Nephron (organoid): ENCODE measurements at regions not wholly inside any gene's neighbourhood (a gene's known extent, or its start where the extent isn't known, plus 50 kb on each side); places are given as distances from the start of the nearest gene placed in this dataset.

ENCODE experiments used
- H3K27ac Mint-ChIP-seq, 3 experiments: 2 replicates each; pipeline ENCODE4 v1.8.0; 2020; ENCODE audit warnings: mixed read lengths in 3 of 3, mild to moderate bottlenecking in 2 of 3, moderate library complexity in 1 of 3
- H3K27me3 Mint-ChIP-seq: 2 replicates; pipeline ENCODE4 v1.8.0; 2021; ENCODE audit warnings: low read depth, mild to moderate bottlenecking, moderate library complexity, mixed read lengths
- H3K36me3 Mint-ChIP-seq: 2 replicates; pipeline ENCODE4 v1.8.0; 2020; ENCODE audit warnings: low read depth, mixed read lengths
- H3K4me1 Mint-ChIP-seq: 2 replicates; pipeline ENCODE4 v1.8.0; 2020; ENCODE audit warnings: mixed read lengths
- H3K4me3 Mint-ChIP-seq, 3 experiments: 2 replicates each; pipeline ENCODE4 v1.8.0; 2020; ENCODE audit warnings: mild to moderate bottlenecking in 3 of 3, mixed read lengths in 3 of 3, moderate library complexity in 2 of 3
- H3K9me3 Mint-ChIP-seq: 2 replicates; pipeline ENCODE4 v1.8.0; 2020; ENCODE audit warnings: mixed read lengths
- TF ChIP-seq, protein P1 (sequence below), 3 experiments: fragments of 200-600 bp; sonication (generic); IDR thresholded peaks; one replicate each; pipeline ENCODE4 v1.5.0; 2021; ENCODE audit warnings: antibody characterized with exemption in 3 of 3; ENCODE audit not compliant: unreplicated experiment in 3 of 3

DNA sequence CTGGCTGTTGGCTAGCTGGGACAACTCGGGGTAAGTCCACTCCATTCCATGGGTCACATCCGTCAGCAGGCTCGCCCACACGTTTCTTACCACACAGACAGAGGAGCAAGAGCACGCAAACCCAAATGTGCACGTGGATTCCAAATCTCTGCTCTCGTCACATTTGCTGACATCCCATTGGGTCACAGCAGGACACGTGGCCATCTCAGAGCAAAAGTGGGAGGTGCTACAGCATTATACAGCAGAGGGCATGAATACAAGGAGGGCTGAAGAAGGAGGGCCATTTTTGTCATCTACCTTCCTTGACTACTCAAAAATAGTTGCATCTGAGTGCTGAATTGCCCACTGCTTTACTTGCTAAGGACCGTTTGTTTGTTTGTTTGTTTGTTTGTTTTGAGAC lies 84.7 kb downstream of the RBBP6 start:
- Mint-ChIP-seq H3K36me3 (no peaks in the 10 kb centered on the region), H3K4me3 (no peak overlapping the region), H3K4me1 (no peaks in the 10 kb centered on the region), H3K27ac (no peak overlapping the region), H3K27me3 (no peaks in the 10 kb centered on the region), H3K9me3 (no peaks in the 10 kb centered on the region)
- TF ChIP-seq, protein P1, sequence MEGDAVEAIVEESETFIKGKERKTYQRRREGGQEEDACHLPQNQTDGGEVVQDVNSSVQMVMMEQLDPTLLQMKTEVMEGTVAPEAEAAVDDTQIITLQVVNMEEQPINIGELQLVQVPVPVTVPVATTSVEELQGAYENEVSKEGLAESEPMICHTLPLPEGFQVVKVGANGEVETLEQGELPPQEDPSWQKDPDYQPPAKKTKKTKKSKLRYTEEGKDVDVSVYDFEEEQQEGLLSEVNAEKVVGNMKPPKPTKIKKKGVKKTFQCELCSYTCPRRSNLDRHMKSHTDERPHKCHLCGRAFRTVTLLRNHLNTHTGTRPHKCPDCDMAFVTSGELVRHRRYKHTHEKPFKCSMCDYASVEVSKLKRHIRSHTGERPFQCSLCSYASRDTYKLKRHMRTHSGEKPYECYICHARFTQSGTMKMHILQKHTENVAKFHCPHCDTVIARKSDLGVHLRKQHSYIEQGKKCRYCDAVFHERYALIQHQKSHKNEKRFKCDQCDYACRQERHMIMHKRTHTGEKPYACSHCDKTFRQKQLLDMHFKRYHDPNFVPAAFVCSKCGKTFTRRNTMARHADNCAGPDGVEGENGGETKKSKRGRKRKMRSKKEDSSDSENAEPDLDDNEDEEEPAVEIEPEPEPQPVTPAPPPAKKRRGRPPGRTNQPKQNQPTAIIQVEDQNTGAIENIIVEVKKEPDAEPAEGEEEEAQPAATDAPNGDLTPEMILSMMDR (IDR thresholded peaks at IDR 0.05; ENCODE audit: unreplicated experiment in 3 of 3) = no peak

DNA sequence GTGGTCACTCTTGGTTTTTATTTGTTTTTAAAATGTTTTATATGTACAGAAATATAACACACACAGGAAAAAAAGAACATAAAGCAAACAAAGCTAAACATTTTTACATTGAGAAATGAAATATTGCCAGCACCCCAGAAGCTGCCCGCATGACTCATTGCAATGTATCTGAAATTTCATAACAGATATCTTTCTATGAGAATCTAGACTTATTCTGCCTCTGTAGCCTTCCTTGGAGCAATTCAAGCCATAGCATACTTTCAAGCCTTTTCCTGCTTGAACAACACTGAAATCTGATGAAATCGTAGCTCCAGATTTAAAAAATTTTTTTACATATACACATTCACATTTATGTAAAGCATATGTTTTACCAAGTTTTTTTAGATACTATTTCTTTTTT lies 86.9 kb downstream of the RBBP6 start:
- TF ChIP-seq, protein P1 (IDR thresholded peaks at IDR 0.05; ENCODE audit: unreplicated experiment in 3 of 3) = no peak
- H3K4me3 Mint-ChIP-seq = no peak overlapping the region
- peaks cover 4% of the 10 kb centered on the region for H3K27me3 Mint-ChIP-seq
- no peaks in the 10 kb centered on the region for H3K4me1 Mint-ChIP-seq
- no peaks in the 10 kb centered on the region for H3K36me3 Mint-ChIP-seq
- H3K27ac Mint-ChIP-seq = no peak overlapping the region
- no peaks in the 10 kb centered on the region for H3K9me3 Mint-ChIP-seq

DNA sequence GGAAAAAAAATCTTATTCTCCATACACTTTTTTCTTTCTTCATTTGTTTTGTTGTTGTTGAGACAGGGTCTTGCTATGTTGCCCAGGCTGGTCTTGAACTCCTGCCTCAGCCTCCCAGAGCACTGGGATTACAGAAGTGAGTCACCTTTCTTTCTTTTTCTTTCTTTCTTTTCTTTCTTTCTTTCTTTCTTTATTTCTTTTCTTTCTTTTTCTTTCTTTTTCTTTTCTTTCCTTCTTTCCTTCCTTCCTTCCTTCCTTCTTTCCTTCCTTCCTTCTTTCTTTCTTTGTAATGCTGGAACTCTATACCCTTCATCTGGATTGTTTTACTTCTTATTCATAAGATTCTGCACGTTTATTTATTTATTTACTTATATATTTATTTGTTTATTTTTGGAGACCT lies 94.5 kb upstream of the TNRC6A start:
- Mint-ChIP-seq H3K4me3 (no peak overlapping the region), H3K4me1 (peaks cover 9% of the 10 kb centered on the region)

DNA sequence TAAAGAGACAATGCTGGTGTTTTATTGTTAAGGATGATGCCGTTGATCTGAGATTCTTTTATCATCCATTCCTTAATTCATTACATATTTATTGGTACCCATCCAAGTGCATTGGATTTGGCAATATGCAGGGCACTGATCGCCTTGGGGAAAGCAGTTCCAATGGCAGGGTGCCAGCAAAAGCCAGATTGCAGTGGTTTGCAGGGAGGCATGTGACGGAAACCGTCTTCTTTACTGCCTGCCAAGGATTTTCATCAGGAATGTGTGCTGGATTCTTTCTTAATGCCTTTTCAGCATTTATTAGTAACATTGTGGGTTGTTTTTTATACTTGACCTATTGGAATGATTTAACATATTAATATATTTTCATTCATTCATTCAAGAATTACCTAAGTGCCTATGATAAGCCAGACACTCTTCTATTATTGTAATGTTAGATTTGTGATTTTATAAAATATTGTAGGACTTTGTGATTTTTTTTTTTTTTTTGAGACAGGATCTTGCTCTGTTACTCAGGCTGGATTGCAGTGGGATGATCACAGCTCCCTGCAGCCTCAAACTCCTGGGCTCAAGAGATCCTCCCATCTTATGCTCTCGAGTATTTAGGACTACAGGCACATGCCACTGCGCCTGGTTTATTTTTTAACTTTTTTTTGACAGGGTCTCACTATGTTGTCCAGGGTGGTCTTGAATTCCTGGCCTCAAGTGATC lies 93.4 kb upstream of the TNRC6A start:
- Mint-ChIP-seq H3K9me3 (no peaks in the 10 kb centered on the region), H3K36me3 (no peaks in the 10 kb centered on the region), H3K4me3 (no peak overlapping the region), H3K4me1 (peaks cover 9% of the 10 kb centered on the region), H3K27ac (peak overlapping the region; percentile 35 to 91 (median 65)), H3K27me3 (no peaks in the 10 kb centered on the region)
- TF ChIP-seq, protein P1 (IDR thresholded peaks at IDR 0.05; ENCODE audit: unreplicated experiment in 3 of 3) = no peak

More for the DNA sequence above, 94.5 kb upstream of the TNRC6A start:
- TF ChIP-seq, protein P1 (IDR thresholded peaks at IDR 0.05; ENCODE audit: unreplicated experiment in 3 of 3) = no peak
- no peaks in the 10 kb centered on the region for H3K36me3 Mint-ChIP-seq
- no peak overlapping the region for H3K27ac Mint-ChIP-seq
- H3K27me3 Mint-ChIP-seq = peaks cover 4% of the 10 kb centered on the region
- H3K9me3 Mint-ChIP-seq = no peaks in the 10 kb centered on the region

DNA sequence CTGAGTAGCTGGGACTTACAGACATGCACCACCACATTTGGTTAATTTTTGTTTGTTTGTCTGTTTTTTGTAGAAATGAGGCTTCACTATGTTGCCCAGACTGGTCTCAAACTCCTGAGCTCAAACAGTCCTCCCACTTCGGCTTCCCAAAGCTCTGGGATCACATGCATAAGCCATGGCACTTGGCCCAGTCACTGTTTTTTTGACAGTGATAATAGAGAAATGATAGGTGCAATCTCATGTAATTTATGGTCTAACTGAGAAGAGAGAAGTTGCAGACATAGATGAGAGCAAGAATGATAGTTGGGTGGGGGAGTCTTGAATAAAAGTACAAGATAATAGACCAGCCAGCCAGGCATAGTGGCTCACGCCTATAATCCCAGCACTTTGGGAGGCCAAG lies 89.7 kb upstream of the TNRC6A start:
- Mint-ChIP-seq H3K4me3 (no peak overlapping the region), H3K27me3 (no peaks in the 10 kb centered on the region), H3K27ac (no peak overlapping the region)

More for the DNA sequence above, 89.7 kb upstream of the TNRC6A start:
- Mint-ChIP-seq H3K9me3 (no peaks in the 10 kb centered on the region), H3K4me1 (peaks cover 9% of the 10 kb centered on the region), H3K36me3 (no peaks in the 10 kb centered on the region)
- TF ChIP-seq, protein P1 (IDR thresholded peaks at IDR 0.05; ENCODE audit: unreplicated experiment in 3 of 3) = no peak
